CD4-positive, alpha-beta T cell treated with Interleukin-4 for 1 hour (primary cell): ENCODE measurements at regions not wholly inside any gene's neighbourhood (a gene's known extent, or its start where the extent isn't known, plus 50 kb on each side); places are given as distances from the start of the nearest gene placed in this dataset.

Experiments used
- DNase-seq, 2 donors: peaks; one replicate each; pipeline ENCODE4 v3.0.0-alpha.2; 2020 to 2022

DNA sequence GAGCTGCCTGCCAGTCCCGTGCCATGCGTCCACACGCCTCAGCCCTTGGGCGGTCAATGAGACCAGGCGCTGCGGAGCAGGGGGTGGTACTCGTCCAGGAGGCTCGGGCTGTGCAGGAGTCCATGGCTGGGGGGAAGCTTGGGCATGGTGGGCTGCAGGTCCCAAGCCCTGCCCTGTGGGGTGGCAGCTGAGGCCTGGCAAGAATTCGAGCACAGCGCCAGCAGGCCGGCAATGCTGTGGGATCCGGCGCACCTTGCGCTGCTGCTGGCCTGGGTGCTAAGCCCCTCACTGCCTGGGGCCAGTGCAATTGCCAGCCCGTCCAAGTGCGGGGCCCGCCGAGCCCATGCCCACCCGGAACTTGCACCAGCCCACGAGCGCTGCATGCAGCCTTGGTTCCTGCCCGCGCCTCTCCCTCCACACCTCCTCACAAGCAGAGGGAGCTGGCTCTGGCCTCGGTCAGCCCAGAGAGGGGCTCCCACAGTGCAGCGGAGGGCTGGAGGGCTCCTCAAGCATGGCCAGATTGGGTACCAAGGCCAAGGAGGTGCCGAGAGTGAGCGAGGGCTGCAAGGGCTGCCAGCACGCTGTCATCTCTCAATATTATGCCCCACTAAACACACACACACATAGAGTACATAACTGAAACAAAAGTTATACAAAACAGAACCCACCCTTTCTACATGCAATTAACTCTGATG lies 307.7 kb downstream of the LMO4 start:
- no peak for DNase-seq

DNA sequence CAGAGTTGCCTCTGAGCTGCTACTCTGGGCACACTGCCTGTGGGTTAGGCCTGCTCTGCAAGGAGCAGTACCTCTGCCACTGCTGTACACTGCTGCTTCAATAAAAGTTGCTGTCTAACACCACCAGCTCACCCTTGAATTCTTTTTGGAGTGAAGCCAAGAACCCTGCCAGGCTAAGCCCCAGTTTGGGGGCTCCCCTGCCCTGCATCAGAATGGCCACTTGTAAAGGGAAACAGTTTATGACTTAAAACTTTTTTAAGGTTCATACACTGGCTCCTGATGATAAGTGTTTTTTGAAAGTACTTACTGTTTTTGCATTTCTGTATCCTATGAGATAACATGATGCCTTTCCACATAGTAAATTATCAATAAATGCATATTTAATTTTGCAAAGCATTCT lies 310.0 kb downstream of the LMO4 start:
- no peak for DNase-seq

DNA sequence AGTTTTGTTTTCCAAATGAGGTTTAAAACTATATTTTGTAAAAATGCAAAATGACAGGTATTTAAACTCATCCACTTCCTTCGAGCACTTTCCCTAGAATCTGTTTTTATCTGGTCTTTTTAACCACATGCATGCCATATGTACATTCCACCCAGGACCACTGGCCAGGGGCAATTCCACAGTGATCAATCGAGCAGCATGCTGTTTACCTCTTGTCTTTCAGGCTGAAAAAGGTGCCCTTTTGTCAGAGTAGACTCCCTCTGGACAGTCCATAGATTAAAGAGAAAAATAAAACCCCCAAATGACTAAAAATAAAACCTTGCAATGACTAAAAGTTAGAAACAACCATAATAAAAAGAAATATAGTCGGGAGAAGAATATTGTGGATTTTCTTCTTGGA lies 313.3 kb downstream of the LMO4 start:
- DNase-seq, result no peak

DNA sequence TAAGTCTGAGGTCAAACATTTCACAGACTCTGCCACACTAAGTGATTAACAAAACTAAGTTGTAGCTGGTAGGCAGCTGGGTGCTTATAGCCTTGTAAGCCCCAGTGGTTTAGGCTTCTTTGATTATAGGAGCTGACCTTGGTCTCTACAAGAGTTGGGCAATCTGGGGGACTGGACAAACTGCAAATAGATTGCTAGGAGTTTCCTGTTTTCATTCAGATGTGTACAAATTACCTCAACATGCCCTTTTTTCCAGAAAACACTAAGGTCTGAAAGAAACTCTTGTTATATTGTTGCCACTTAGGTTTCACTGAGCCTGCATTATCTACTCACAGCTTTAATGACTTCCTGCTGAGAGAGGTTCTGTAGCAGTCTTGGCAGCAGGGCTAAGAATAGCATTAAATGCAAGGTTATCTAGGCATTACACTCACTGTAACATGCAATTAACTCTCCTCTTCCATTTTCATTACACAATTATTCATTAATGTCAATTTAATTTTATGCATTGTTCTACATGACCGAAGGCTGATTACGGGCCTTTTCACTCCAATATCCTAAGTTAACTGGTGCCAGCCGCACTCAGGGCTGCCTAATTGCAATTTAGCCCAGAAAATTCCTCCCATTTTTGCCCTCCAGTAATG lies 314.0 kb downstream of the LMO4 start:
- no peak for DNase-seq

DNA sequence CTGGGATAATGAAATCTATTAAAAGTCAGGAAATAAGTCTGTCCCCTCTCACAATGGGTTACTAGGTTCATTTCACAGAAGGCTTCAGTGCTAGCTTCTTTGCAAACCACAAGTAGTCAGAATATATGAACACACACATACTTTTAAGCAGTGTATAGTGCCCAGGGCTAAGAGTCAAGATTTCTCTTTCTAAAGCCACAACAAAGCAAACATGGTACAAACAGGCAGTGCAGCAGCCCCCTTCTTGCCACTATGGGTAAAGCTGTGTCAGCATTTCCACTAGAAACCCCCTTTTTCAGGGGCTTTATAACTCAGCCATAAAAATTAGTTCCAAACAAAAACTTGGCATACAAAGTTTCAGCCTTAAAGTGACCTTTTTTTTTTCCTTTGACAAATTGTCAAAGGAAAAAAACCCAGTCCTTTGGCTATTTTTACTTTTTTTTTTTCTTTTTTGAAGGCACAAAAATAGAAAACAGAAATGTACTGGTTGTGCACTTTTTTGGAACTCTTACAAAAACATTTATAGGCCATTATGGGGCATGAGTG lies 315.4 kb downstream of the LMO4 start:
- DNase-seq, result no peak

DNA sequence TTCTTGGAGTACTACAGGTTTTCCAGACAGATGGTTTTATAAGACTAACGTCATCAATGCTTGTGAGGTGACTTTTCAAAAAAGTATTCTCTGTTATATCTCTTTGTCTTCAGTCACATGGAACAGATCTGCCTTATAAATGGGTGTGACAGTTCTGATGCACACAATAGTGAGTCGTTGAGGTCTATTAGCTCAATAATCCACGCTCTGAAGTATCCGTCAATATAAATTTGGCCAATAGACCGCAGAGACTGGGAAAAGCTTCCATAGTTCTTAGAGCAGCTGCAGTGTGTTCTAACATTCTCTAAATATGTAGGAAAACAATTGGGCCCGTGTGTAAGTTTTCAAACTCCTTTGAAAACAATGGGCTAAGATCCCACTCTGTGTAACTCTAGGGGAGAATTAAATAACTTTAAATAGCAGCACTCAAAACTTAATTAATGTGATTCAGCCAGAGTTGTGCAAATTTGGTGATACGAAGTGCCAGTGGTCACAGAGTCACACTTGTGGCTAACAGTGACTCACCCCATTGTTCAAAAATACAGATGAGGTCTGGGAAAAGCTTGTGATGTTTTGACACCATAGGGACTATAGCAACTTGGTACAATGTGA lies 316.0 kb downstream of the LMO4 start:
- DNase-seq, result no peak

DNA sequence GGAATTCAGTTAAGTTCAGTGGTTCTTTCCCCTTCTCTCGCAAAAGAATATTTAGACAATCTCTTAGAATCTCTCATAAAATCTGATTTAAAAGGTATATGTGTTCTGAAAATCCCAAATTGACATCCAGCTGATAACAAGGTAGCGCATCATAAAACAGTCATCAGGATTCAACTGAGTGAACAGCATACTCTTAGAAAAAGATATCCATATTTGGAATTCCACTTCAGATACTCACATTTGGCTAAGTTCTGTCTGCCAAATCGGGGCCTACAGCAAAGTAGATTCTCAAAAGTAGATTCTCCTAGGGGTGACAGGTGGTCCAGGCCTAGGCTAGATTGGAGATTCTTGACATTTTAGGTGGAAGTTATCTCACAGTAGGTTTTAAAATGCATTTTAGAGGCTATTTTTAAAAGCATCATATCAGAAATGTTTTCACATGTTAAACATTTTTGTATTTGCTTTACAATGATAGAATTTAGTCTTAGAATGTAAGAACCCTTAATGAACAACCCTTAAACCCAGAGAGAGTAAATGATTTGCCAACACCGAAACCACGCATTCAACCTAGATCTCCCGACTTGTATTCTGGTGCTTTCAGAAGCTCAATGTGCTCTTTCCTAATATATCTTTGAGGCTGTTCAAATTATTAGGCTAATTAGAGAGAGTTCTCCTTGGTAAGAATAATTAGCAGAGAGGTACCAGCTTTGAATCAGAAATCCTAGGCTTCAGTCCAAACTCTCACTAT lies 318.9 kb downstream of the LMO4 start:
- no peak for DNase-seq

DNA sequence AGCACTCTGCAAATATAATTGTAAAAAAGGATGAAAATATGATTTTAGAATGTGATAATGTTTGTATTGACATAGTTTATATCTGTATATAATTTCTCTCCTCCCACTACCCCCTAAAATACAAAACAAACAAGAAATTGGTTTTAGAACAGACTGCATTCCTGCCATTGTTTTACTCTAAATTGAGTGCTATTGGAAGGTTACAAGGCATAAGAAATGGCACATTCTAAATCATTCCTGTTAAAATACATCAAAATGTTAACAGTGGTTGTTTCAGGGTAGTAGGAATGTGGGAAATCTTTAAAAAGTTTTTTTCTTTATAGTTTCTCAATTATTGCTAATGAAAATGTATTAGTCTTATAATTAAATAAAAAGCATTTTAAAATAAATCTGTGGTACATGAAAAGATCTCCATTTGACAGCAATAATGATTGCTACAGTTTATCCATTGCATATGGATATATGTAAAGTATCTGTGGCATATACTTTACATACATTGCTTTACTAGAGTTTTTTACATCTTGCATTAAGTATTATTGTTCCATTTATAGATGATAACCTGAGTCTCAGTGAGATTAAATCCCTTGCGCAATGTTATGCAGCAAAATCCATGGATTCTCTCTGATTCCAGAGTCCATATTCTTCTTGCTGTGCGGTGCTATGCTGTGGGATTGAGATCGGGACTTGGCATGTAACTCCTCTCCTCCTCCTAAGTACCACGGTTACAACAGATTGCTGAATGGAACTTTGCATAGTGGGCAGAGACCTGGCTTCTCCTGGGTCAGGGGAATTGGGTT lies 319.8 kb downstream of the LMO4 start:
- no peak for DNase-seq

DNA sequence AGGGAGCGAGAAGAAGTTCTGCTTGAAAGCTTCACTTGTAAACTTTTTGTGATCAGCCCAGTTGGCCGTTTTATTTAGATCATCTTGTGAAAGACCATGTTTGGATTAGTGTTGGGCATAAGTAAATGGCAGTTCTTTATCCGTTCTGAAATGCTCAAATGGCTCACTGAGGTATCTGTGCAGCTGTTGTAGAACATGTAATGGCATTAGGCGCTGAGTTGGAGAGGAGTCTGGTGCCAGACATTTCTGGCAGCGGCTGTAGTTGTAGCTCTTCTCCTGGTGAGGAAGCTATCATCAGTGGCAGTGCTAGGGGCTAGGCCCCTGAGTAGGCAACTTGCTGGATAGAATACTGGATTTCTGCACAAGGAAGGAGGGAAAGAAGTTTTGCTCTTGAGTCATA lies 321.6 kb downstream of the LMO4 start:
- DNase-seq, result no peak

DNA sequence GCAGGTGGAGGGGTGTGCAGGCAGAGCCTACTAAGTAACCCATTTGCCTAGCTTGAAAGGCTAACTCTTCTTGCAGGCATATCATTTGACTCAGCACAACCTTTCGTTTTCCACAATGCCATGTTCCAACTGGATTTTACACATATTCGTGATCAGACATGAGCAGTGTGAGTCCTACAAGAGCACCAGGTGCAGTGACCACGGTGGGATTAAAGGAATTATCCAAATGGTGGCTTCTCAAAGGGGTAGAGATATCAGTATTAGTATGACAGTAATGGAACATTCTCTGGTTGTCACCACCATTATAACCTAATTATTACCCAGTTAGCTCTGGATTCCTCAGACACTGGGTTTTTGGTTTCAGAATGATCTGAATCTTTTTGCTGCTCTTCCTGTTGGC lies 323.5 kb downstream of the LMO4 start:
- DNase-seq, result no peak

DNA sequence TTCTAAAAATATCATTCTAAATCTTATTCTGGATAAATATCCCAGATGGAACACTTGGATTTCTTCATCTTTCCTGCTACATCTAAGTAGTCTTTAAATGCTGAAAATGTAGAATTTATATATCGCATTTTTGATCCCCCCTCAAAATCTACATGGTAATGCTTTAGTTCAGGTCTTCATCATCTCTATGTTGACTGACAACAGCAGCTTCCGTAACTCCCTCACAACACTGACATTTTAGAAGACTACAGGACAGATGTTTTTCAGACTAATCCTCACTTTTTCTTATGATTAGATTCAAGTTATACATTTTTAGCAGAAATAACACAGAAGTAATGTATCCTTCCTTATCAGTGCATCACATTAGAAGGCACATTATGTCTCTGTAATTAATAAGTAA lies 336.5 kb downstream of the LMO4 start:
- DNase-seq, result no peak

DNA sequence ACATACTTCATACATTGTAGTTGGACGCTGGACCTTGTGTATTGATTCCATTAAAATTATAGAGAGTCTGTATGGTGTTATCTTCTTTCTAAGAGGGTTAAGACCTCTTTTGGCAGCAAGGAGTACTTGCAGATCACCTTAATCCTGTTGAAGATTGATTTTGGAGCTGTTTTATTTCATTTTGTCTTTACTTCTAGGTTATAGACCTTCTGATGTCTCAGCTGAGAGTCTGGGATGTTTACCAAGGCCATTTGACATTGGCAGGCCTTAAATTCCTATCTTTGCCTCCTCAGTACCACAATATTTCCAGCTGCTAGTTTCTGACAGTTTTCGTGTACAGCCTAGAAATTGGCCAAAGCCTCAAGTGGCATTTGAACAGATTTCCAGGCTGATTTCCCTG lies 338.0 kb downstream of the LMO4 start:
- no peak for DNase-seq

DNA sequence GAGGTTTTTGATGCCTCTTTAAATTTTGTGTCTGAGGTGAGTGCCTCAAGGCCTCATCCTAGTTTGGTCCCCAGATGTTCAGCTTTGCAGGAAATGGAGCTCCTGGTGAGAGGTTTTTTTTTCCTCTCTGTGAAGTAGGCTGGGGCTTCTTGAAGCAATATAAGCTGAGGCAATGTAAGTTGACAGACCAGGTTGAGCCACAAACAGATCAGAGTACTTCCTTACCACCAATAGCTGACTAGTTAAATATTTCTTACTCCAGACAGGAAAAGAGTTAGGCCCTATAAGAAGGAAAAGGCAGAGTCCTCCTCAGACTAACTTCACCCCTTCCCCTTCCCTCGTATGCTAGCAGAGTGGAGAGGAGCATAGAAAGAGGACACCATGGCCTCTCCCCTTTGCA lies 341.0 kb downstream of the LMO4 start:
- DNase-seq, result no peak

DNA sequence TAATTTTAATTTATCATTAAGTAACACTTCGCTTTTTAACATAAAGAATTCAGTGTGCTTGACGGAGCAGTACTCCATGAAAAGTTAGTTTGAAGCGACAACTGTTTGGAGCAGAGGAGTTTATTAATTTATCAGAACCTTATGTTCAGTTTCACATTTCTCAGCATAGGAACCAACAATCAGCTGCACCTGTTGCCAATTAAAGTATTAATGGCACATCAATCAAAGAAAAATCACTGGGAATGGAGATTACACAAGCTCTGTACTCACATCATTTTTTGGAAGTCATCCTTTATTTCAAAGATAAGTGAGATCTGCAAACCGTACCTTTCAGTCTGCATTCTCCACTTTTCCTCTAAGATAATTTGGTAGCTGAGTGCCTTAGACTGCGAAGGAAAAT lies 344.6 kb downstream of the LMO4 start:
- no peak for DNase-seq

DNA sequence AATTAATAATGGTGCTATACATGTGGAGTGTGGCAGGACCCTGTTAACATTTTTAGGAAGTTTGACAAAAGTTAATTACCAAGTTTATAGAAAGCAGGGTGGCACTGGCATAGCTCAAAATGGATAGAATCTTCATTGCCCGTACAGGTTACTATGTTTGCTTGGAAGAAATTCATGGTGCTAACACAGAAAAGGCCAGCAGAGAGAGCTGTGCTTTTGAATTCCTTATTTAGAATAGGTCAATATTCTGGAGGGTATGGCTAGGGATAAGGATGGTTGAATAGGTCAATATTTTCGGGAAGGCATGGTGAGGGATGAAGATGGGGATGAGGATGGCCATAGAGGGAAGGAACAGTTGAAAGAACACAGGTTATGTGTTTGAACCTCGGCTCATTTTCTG lies 345.1 kb downstream of the LMO4 start:
- DNase-seq, result no peak

DNA sequence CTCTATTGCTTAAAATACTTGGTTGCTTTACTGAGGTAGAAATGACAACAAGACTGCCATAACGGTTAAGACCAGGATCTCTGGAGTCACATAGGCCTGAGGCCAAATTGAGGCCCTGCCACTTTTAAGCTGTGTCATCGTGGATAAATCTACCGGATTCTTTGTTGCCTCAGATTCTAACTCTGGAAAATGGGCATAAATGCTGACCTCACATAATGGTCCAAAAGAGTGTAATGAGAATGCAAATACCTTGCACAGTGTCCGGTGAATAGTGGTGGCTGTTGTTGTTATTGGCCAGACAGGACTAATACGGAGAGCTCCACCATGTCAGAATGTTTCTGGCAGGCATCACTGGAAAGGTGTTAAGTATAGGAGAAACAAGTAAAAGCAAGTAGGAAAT lies 346.1 kb downstream of the LMO4 start:
- no peak for DNase-seq

DNA sequence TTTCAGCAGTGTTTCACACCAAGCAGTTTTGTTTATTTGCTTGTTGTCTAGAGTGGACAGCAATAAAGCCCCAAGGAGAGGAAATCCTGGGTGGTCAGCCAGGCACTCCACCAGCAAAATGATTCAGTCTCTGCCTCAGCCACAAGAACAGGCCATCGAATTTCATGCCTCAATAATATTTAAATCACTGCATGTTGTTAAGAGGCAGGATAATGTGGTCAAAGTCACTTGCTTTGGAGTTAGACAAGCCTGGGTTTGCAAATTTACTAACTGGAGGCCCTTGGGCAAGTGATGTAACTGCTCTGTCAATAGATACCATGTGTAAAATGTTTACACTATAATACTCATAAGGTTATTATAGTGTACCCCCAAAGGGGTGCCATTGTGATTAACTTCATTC lies 349.6 kb downstream of the LMO4 start:
- DNase-seq, result no peak

DNA sequence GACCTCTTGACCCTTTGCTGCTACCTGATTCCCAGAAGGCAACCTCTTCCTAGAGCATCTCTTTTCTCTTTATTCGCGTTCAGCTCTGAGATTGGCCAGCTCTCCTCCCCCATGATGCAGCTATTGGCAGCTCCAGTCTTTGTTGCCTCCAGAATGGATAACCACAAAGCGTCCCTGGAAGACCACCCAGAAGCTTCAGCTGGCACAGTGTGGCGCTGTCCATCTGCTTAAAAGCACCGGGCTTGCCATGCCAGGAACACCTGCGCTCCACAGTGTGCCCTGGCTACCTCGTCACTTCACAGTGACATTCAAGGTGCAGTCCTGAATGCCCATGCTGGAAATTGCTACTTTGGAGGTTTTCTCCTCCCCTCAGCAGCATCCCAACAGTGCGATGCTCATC lies 353.9 kb downstream of the LMO4 start:
- DNase-seq, result no peak

DNA sequence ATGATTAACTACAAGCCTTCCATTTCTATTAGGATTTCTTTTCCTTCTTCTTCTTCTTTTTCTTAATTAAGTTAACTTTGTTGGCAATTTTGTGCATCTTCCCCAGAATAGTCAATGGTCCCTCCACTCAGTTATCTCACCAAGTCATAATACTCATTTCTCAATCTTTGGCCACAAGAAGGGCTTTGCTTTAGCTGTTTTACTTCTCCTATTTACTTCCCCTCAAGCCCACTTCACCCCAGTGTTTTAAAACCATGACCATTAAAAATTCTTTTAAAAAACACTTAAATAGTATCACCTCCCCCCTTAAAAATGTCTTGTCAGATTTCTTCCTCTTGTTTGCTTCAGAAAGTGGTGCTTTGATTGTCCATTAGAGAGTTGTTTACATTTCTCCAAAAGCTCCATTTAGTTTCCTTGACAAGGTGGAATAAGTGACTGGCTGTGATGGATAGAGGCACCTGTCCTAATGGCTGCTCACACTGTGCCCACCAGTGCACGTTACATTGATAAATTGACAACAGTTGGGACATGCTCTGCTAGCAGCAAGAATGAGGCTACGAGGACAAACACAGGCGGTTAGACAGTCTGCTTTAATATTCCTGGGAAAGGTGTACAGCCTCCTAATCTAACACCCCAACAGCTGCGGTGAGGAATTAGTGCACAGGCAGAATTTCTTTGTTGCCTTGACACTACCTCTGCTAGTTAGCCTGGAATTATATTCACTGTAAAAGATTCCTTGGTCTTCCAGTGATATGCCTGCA lies 354.7 kb downstream of the LMO4 start:
- DNase-seq, result no peak

DNA sequence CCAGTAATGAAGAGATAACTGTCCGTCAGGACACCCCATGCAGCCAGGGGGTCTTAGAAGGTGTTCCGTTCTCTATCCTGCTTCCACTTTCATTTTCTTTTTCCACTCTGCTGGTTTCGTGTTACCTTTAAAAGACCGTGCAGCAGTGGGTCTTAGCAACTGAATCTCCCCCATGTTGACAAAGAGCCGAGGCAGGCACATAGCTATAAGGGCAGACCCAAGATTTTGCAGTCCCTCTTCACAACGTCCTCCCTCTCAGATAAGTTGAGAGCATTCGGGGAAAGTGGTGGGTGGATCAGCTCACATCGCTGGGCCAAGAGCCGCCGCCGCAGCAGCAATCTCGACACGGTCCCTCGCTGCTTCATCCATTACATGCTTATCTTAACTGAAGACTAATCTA lies 355.5 kb downstream of the LMO4 start:
- peak in 1 of 2 donors; percentile 15 for DNase-seq

DNA sequence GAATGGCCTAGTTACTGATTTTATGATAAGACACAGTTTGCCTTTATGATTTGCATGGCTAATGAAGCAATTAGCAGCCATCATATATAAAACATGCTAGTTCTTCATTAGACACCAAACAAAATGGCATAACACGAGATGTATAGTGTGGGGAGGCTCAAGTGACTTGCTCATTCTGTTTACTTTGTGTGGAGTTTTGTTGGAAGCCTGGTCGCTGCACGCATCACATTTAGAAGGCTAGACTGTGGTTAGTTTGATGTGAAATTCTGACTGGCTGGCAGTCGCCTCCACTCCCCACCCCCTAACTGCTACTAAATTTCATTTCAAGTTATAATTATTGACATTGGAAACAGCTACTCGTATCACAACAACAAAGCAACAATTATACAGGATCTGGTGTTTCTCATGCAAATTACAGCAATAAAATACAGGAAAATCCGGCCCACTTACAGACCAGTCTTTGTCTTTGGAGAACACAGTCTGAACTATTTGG lies 356.1 kb downstream of the LMO4 start:
- DNase-seq, result no peak
